ENCODE measurements at regions not wholly inside any gene's neighbourhood (a gene's known extent, or its start where the extent isn't known, plus 50 kb on each side); places are given as distances from the start of the nearest gene placed in this dataset.

DNA sequence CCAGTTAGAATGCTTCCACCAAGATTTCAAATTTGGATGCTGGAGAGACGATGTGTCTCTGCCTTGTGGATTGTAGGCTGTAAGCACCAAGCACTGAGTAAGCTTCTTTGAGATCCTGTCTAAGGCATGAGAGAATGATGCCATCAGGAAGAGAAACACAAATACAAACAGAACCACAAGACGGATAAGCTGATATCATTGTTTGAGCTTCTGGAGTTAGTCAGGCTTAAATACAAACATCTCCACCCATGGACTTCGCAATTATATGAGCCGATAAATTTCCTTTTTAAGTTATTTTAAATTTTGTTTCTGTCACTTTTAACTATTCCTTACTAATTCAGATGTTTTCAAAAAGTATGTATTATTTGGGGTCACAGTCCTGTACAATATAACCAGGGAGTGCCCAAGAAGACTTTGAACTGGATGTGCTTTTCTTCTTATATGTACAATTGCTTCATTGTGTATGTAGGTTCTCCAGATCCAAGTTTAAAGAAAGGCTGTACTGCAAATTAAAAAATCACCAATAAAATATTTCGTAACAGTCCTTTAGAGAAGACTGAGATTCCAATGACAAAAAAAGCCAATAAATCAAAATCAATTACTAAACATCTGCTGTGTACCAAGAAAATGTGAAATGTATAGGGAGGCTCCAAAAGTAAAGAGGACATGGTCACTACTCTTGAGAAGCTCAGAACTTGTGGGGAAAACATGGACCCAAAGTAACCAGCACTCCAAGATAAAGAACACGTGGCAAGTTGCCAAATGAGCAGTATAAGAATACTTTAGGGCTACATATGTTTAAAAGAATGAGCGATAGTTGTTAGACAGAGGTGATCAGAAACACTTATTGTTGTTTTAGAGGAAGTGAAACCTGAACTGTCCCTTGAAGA, 274.1 kb downstream of the ADAMTS20 start:
- Histone ChIP-seq H3K9ac (ENCODE audit: insufficient read length) (no peak overlapping the region), H3K4me3 (no peak overlapping the region), H3K27ac (no peak overlapping the region), H3K9me3 (ENCODE audit: low read depth, low read length) (no peaks in the 10 kb centered on the region), H3K36me3 (ENCODE audit: insufficient read depth, low read length) (no peaks in the 10 kb centered on the region)
- DNase-seq (ENCODE audit: low read depth, low spot score), result no peak
- no peak for TF ChIP-seq POLR2AphosphoS5 (IDR thresholded peaks at IDR 0.05; ENCODE audit: borderline replicate concordance, low read depth, low read length)
- no peak for TF ChIP-seq FOXP2 (optimal IDR thresholded peaks at IDR 0.05; ENCODE audit: control extremely low read depth, extremely low read length, insufficient read depth)
- TF ChIP-seq EZH2 (IDR thresholded peaks at IDR 0.05), result no peak

DNA sequence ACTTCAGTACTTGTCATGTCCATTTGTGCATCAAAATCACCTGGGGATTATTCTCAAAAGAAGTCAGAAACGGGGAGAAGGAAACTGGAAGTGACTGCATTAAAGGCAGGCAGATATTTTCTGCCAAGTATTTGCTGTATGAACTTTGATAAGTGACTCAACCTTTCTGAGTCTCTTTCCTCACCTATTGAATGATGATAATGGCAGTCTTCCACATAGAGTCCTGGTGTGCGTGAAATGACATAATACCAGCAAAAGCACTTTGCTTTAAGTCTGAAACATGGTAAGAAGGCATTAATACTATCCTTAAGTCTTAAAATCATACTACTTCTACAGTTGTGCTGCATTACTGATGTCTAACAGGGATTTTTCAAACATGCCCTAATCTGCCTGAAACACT, 278.5 kb downstream of the ADAMTS20 start:
- H3K9ac ChIP-seq (ENCODE audit: insufficient read length), result no peak overlapping the region
- H3K9me3 ChIP-seq (ENCODE audit: low read depth, low read length), result no peaks in the 10 kb centered on the region
- H3K36me3 ChIP-seq (ENCODE audit: insufficient read depth, low read length), result no peaks in the 10 kb centered on the region
- H3K27ac ChIP-seq, result no peak overlapping the region
- TF ChIP-seq POLR2AphosphoS5 (IDR thresholded peaks at IDR 0.05; ENCODE audit: borderline replicate concordance, low read depth, low read length) (no peak), EZH2 (IDR thresholded peaks at IDR 0.05) (no peak), FOXP2 (optimal IDR thresholded peaks at IDR 0.05; ENCODE audit: control extremely low read depth, extremely low read length, insufficient read depth) (no peak)
- H3K4me3 ChIP-seq, result no peak overlapping the region
- no peak for DNase-seq (ENCODE audit: low read depth, low spot score)

DNA sequence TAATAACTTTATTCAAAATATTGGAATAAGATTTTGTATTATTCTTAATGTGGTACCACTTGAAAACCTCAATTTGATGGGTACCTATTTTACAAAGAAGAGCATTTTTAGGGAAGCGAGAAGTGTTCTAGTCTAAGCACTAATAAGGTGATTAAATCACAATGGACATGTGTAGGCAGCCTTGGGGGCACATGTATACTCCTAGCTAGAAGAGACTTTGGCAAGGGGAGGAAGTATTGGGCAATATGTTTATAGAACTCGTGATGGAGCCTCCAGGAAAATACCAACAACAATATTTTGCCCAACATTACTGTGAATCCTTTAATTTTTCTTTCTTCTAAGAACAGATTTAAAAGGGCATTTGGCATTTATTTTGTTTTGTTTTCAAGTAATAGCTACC, 280.3 kb downstream of the ADAMTS20 start:
- Histone ChIP-seq H3K27ac (no peak overlapping the region), H3K9ac (ENCODE audit: insufficient read length) (no peak overlapping the region), H3K9me3 (ENCODE audit: low read depth, low read length) (no peaks in the 10 kb centered on the region), H3K36me3 (ENCODE audit: insufficient read depth, low read length) (no peaks in the 10 kb centered on the region), H3K4me3 (no peak overlapping the region)
- no peak for DNase-seq (ENCODE audit: low read depth, low spot score)
- no peak for TF ChIP-seq POLR2AphosphoS5 (IDR thresholded peaks at IDR 0.05; ENCODE audit: borderline replicate concordance, low read depth, low read length)
- TF ChIP-seq EZH2 (IDR thresholded peaks at IDR 0.05), result no peak

DNA sequence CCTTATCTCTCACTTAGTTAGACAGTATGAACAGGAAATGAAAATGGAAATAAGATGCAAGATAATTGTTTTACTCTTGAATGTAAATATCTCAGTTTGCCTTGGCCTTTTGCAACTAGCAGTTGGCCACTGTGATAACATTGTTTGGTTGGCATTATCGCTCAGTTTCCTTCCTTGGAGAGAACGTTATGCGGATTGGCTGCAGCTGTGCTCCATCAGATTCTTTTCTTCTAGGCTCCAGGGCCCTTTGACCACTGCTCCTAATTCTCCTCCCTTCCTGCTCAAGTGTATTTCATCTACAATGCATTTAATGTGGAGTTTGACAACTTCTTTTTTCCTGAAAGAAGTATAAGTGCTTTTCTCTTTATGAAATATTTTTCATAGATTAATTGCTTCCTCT, 284.2 kb downstream of the ADAMTS20 start:
- TF ChIP-seq EZH2 (IDR thresholded peaks at IDR 0.05) (no peak), FOXP2 (optimal IDR thresholded peaks at IDR 0.05; ENCODE audit: control extremely low read depth, extremely low read length, insufficient read depth) (no peak), POLR2AphosphoS5 (IDR thresholded peaks at IDR 0.05; ENCODE audit: borderline replicate concordance, low read depth, low read length) (no peak)
- Histone ChIP-seq H3K27ac (no peak overlapping the region), H3K4me3 (no peak overlapping the region), H3K9me3 (ENCODE audit: low read depth, low read length) (no peaks in the 10 kb centered on the region), H3K36me3 (ENCODE audit: insufficient read depth, low read length) (no peaks in the 10 kb centered on the region), H3K9ac (ENCODE audit: insufficient read length) (no peak overlapping the region)
- DNase-seq (ENCODE audit: low read depth, low spot score), result no peak

DNA sequence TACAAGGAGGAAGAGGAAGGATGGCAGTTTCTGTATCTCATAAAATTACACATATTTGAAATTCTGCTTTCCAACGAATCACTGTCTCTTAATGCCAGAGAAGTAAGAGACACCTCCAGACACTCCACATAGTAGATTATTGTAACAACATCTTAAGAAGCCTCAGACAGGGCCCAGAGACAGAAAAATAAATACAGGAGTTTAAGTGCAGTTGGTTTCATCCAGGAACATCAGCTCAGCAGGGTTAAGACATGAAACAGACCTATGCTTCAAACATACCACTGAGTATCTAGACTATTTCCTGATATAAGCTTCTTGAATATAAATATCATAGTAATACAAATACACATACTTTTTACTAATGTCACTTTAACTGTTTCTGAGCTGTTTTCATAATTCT, 290.3 kb downstream of the ADAMTS20 start:
- H3K27ac ChIP-seq, result no peak overlapping the region
- DNase-seq (ENCODE audit: low read depth, low spot score), result no peak
- no peaks in the 10 kb centered on the region for H3K36me3 ChIP-seq (ENCODE audit: insufficient read depth, low read length)
- no peak overlapping the region for H3K9ac ChIP-seq (ENCODE audit: insufficient read length)
- no peak overlapping the region for H3K4me3 ChIP-seq
- no peaks in the 10 kb centered on the region for H3K9me3 ChIP-seq (ENCODE audit: low read depth, low read length)
- TF ChIP-seq FOXP2 (optimal IDR thresholded peaks at IDR 0.05; ENCODE audit: control extremely low read depth, extremely low read length, insufficient read depth), result no peak
- TF ChIP-seq POLR2AphosphoS5 (IDR thresholded peaks at IDR 0.05; ENCODE audit: borderline replicate concordance, low read depth, low read length), result no peak
- no peak for TF ChIP-seq EZH2 (IDR thresholded peaks at IDR 0.05)

DNA sequence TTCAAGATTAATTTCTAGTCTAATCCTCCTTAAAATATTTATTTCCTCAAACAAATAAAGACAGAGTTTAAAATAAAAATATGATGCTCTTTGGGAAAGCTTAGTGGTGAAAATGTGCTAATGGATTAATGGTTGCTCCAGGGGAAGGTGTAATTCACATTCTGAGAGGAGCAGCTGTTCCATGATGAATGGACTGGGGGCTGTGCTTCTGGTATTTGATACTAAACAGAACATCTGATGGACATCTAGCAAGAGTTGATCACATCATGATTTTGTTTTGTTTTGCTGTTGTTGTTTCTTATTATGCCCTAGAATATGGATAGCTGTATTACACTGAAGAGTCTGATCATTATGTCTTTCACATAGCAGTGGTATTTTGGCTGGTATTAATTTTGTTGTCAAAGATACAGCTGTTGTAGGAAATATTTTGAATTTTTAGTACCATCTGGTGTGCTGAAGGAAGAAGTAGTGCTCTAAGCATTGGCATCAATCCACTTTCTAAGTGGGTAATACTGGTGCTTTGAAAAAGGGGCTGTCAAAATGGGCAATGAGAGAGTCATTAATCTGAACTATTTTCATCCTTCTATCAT, 296.4 kb downstream of the ADAMTS20 start:
- no peak overlapping the region for H3K27ac ChIP-seq
- H3K36me3 ChIP-seq (ENCODE audit: insufficient read depth, low read length), result no peaks in the 10 kb centered on the region
- TF ChIP-seq FOXP2 (optimal IDR thresholded peaks at IDR 0.05; ENCODE audit: control extremely low read depth, extremely low read length, insufficient read depth), result no peak
- no peak for TF ChIP-seq POLR2AphosphoS5 (IDR thresholded peaks at IDR 0.05; ENCODE audit: borderline replicate concordance, low read depth, low read length)
- no peak for TF ChIP-seq EZH2 (IDR thresholded peaks at IDR 0.05)

DNA sequence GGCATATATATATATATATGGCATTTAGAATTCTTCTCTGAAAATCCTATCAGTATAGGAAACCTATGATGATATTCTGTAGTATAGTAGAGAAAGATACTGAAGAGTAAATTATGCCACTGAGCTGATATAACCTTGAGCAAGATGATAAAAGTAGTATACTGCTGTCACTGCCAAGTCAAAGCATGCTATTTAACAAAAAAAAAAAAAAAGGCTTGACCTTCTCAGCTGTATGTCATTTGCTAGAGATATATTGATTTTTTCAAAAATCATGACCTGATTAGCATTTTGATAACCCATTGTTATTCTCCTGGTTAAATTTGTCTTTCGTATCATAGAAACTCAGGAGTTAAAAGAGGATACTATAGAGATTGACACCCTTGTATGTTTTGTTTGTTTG, 299.4 kb downstream of the ADAMTS20 start:
- DNase-seq (ENCODE audit: low read depth, low spot score), result no peak
- H3K27ac ChIP-seq, result no peak overlapping the region
- no peak overlapping the region for H3K9ac ChIP-seq (ENCODE audit: insufficient read length)
- no peak overlapping the region for H3K4me3 ChIP-seq
- no peak for TF ChIP-seq POLR2AphosphoS5 (IDR thresholded peaks at IDR 0.05; ENCODE audit: borderline replicate concordance, low read depth, low read length)
- no peak for TF ChIP-seq FOXP2 (optimal IDR thresholded peaks at IDR 0.05; ENCODE audit: control extremely low read depth, extremely low read length, insufficient read depth)
- TF ChIP-seq EZH2 (IDR thresholded peaks at IDR 0.05), result no peak
- H3K36me3 ChIP-seq (ENCODE audit: insufficient read depth, low read length), result no peaks in the 10 kb centered on the region
- no peaks in the 10 kb centered on the region for H3K9me3 ChIP-seq (ENCODE audit: low read depth, low read length)

More for the DNA sequence above, 296.4 kb downstream of the ADAMTS20 start:
- Histone ChIP-seq H3K9ac (ENCODE audit: insufficient read length) (no peak overlapping the region), H3K4me3 (no peak overlapping the region), H3K9me3 (ENCODE audit: low read depth, low read length) (no peaks in the 10 kb centered on the region)
- DNase-seq (ENCODE audit: low read depth, low spot score), result no peak

DNA sequence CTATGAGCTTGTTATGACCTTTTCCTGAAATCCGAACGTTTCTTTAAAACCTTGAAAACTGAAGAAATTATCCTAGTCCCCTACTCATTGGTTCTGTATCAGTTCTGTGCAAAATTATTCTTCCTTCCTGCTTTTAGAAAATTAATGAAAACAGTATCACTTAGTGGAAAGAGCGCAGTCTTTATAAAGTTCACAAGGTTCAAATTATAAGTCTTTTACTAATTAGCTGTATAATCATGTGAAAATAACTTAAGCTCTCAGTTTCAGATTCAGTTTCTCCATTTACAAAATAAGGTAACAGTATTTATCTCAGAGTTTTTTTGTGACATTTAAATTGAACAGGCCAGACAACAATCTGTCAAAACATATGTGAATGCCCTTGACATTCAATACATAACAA, 306.1 kb downstream of the ADAMTS20 start:
- no peak for DNase-seq (ENCODE audit: low read depth, low spot score)
- TF ChIP-seq POLR2AphosphoS5 (IDR thresholded peaks at IDR 0.05; ENCODE audit: borderline replicate concordance, low read depth, low read length) (no peak), EZH2 (IDR thresholded peaks at IDR 0.05) (no peak), FOXP2 (optimal IDR thresholded peaks at IDR 0.05; ENCODE audit: control extremely low read depth, extremely low read length, insufficient read depth) (no peak)
- H3K27ac ChIP-seq, result no peak overlapping the region
- no peaks in the 10 kb centered on the region for H3K36me3 ChIP-seq (ENCODE audit: insufficient read depth, low read length)
- H3K9me3 ChIP-seq (ENCODE audit: low read depth, low read length), result no peaks in the 10 kb centered on the region
- H3K9ac ChIP-seq (ENCODE audit: insufficient read length), result no peak overlapping the region
- no peak overlapping the region for H3K4me3 ChIP-seq

All from SK-N-MC (cell line).